ENCODE measurements at regions not wholly inside any gene's neighbourhood (a gene's known extent, or its start where the extent isn't known, plus 50 kb on each side); places are given as distances from the start of the nearest gene placed in this dataset.

DNA sequence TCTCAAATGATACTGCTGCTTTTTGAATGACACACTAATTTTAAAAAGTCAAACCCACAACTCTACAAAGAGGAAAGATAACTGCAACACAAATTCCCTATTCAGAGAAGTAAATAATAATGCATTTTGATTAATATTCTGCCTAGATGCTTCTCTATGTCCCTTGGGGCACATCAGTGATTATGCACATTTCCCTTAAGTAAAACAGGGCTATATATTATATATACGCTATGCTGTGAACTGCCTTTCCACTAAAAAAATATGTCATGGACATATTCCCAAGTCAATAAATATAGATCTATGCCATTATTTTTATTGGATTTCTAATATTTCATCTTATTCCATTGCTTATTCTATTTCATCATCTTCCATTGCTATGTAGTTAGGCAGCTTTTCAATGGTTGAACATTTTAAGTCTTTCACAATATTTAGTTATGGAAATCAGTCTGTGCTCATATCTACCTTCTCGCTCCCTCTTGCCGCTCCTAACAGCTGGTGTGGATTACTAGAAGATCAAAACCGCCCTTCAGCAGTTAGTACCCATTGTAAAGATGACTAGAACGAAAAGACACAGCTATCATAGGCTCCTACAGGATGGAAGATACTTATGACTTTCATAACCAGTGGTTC is 468.2 kb upstream of the GOT2 start:
- FAIRE-seq (no peak), DNase-seq (ENCODE audit: insufficient read length) (no peak)
- TF ChIP-seq POLR2AphosphoS5 (IDR thresholded peaks at IDR 0.05; ENCODE audit: low read depth, low read length) (no peak), TAF1 (IDR thresholded peaks at IDR 0.05; ENCODE audit: borderline replicate concordance, low read depth, low read length) (no peak), POLR2A (IDR thresholded peaks at IDR 0.05; ENCODE audit: low read depth, low read length) (no peak)

DNA sequence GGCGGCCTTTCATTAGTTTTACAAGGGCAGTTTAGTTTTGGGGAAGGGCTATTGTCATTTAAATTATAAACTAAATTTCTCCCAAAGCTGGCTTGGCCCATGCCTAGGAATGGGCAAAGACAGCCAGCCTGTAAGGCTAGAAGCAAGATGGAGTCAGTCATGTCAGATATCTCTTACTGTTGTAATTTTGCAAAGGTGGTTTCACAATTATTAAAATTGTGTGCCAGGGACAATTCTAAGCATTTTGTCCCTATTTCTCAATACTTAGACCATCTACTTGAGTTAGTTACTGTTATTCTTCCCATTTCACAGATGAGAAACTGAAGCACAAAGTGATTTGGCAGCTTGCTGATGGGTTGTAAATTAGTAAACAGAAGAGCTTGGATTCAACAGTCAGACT is 467.7 kb upstream of the GOT2 start:
- DNase-seq (ENCODE audit: insufficient read length) (no peak), FAIRE-seq (no peak)
- TF ChIP-seq TAF1 (IDR thresholded peaks at IDR 0.05; ENCODE audit: borderline replicate concordance, low read depth, low read length) (no peak), POLR2AphosphoS5 (IDR thresholded peaks at IDR 0.05; ENCODE audit: low read depth, low read length) (no peak), POLR2A (IDR thresholded peaks at IDR 0.05; ENCODE audit: low read depth, low read length) (no peak)

GRCh38 chr16:59201160-59201559 is 467.0 kb upstream of the GOT2 start:
- no peak for DNase-seq (ENCODE audit: insufficient read length)
- TF ChIP-seq POLR2A (IDR thresholded peaks at IDR 0.05; ENCODE audit: low read depth, low read length) (no peak), POLR2AphosphoS5 (IDR thresholded peaks at IDR 0.05; ENCODE audit: low read depth, low read length) (no peak), TAF1 (IDR thresholded peaks at IDR 0.05; ENCODE audit: borderline replicate concordance, low read depth, low read length) (no peak)
- no peak for FAIRE-seq

- no peak for TF ChIP-seq TAF1 (IDR thresholded peaks at IDR 0.05; ENCODE audit: borderline replicate concordance, low read depth, low read length)
- no peak for TF ChIP-seq POLR2A (IDR thresholded peaks at IDR 0.05; ENCODE audit: low read depth, low read length)
- TF ChIP-seq POLR2AphosphoS5 (IDR thresholded peaks at IDR 0.05; ENCODE audit: low read depth, low read length): no peak
- no peak for FAIRE-seq
- DNase-seq (ENCODE audit: insufficient read length): no peak
These were observed 464.4 kb upstream of the GOT2 start for GRCh38 chr16:59198487-59198886.

DNA sequence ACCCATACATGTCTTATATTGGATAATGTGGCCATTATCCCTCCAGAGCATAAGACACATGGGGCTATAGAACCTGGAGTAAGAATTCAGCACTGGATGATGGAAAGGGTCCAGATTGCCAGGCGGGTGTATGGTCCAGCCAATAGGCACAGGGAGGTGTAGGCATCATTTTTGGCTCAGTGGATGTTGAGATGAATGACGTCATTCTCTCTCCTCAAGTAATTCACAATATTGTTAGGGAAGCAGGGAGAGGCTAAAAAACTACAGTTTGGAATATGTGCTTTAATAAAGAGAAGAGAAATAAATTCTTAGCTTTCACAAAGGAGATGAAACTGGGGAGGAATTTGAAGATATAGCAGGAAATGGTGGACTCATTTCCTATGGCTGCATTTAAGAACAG is 461.1 kb upstream of the GOT2 start:
- DNase-seq (ENCODE audit: insufficient read length) (no peak), FAIRE-seq (no peak)
- TF ChIP-seq POLR2A (IDR thresholded peaks at IDR 0.05; ENCODE audit: low read depth, low read length) (no peak), POLR2AphosphoS5 (IDR thresholded peaks at IDR 0.05; ENCODE audit: low read depth, low read length) (no peak), TAF1 (IDR thresholded peaks at IDR 0.05; ENCODE audit: borderline replicate concordance, low read depth, low read length) (no peak)

- TF ChIP-seq TAF1 (IDR thresholded peaks at IDR 0.05; ENCODE audit: borderline replicate concordance, low read depth, low read length): no peak
- TF ChIP-seq POLR2A (IDR thresholded peaks at IDR 0.05; ENCODE audit: low read depth, low read length): no peak
- FAIRE-seq (no peak), DNase-seq (ENCODE audit: insufficient read length) (no peak)
These were observed 459.5 kb upstream of the GOT2 start for GRCh38 chr16:59193637-59194036.

DNA sequence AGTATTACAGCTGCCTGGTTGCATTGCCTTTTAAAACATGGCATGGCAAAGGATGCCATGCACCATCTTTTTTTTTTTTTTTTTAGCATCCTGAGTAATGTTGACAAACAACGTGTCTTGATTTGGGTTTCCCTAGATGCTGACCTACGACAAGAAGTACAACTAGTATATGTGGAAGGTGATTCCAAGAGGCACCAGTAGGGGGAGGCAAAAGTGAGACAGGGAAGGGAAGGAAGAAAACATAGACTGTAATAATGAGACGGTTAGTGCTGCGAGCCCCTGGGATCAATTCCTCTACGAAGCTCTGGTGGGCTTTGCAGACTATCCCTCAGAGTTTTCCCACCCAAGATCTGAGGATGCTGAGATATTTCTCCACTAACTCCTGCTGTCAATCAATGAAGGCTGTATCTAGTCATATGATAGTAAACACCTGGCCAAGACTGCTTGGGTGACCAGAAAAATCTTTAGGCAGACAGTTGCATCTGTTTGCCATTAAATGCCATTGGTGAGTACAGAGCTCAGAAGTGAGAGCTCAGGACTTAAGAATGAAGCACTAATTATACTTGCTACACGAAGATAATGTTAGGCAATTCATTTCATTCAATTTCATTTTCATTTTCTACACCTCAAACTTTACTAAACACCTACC is 458.6 kb upstream of the GOT2 start:
- TF ChIP-seq POLR2A (IDR thresholded peaks at IDR 0.05; ENCODE audit: low read depth, low read length): no peak
- FAIRE-seq (no peak), DNase-seq (ENCODE audit: insufficient read length) (no peak)

GRCh38 chr16:59190731-59191130 is 456.6 kb upstream of the GOT2 start:
- FAIRE-seq (no peak), DNase-seq (ENCODE audit: insufficient read length) (no peak)
- TF ChIP-seq TAF1 (IDR thresholded peaks at IDR 0.05; ENCODE audit: borderline replicate concordance, low read depth, low read length): no peak
- no peak for TF ChIP-seq POLR2AphosphoS5 (IDR thresholded peaks at IDR 0.05; ENCODE audit: low read depth, low read length)
- TF ChIP-seq POLR2A (IDR thresholded peaks at IDR 0.05; ENCODE audit: low read depth, low read length): no peak

GRCh38 chr16:59188029-59188428 is 453.9 kb upstream of the GOT2 start:
- FAIRE-seq: no peak
- DNase-seq (ENCODE audit: insufficient read length): no peak
- no peak for TF ChIP-seq POLR2A (IDR thresholded peaks at IDR 0.05; ENCODE audit: low read depth, low read length)
- no peak for TF ChIP-seq TAF1 (IDR thresholded peaks at IDR 0.05; ENCODE audit: borderline replicate concordance, low read depth, low read length)
- TF ChIP-seq POLR2AphosphoS5 (IDR thresholded peaks at IDR 0.05; ENCODE audit: low read depth, low read length): no peak

DNA sequence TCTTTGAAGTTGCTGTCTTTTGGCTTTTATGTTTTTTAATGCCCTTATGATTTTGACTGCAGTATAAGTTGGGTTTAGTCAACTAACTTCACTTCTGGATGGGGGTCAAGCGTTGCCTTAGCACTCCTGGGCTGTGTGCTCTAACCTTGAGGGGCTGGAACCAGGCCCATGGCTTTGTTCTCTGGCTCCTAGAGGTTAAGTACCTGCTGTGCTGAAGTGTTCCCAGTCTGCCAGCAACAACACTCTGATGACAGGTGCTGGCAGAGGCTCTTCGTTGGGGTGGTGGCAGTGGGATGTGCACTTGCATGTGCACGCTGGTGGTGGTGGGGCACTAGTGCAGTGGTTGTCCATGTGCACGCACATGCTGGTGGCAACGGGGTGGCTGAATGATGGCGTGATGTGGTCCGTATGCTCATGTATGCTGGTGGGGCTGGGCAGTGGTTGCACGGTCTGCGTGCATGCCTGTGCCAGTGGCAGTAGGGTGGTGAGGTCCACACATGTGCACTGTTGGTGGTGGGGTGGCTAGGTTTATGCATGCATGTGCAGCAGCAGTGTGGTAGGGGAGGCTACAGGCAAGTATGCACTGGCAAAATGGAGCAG is 447.8 kb upstream of the GOT2 start:
- no peak for DNase-seq (ENCODE audit: insufficient read length)
- FAIRE-seq: no peak
- TF ChIP-seq POLR2AphosphoS5 (IDR thresholded peaks at IDR 0.05; ENCODE audit: low read depth, low read length): no peak
- no peak for TF ChIP-seq TAF1 (IDR thresholded peaks at IDR 0.05; ENCODE audit: borderline replicate concordance, low read depth, low read length)
- TF ChIP-seq POLR2A (IDR thresholded peaks at IDR 0.05; ENCODE audit: low read depth, low read length): no peak

- DNase-seq (ENCODE audit: insufficient read length) (no peak), FAIRE-seq (no peak)
- TF ChIP-seq POLR2A (IDR thresholded peaks at IDR 0.05; ENCODE audit: low read depth, low read length) (no peak), TAF1 (IDR thresholded peaks at IDR 0.05; ENCODE audit: borderline replicate concordance, low read depth, low read length) (no peak), POLR2AphosphoS5 (IDR thresholded peaks at IDR 0.05; ENCODE audit: low read depth, low read length) (no peak)
These were observed 446.0 kb upstream of the GOT2 start for GRCh38 chr16:59180083-59180476.

DNA sequence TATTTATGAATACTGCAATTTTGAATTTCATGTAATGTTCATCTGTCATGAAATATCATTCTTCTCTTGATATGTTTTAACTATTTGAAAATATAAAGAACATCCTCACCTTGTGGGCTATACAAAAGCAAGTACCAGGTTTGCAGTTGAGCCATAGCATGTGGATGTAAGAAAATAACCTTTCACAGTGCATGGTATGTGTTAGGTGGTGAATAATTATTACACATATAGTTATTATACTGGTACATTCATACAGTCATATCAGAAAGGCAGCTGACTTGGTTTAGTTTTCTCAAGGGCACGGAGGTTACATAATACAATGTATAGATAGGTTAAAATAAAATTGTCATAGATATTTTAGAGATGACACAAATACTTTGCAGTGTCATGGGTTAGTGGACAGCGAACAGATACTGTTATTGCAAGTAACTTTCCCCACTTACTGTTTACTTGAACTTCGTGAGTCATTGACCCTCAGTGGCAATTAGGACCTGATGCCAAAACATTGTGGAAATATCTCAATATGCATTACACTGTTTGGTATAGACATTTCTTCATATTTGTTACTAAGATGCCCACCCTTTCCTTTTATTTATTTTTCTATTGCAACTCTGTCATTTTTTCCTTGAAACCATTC is 445.4 kb upstream of the GOT2 start:
- FAIRE-seq: no peak
- DNase-seq (ENCODE audit: insufficient read length): no peak
- TF ChIP-seq POLR2AphosphoS5 (IDR thresholded peaks at IDR 0.05; ENCODE audit: low read depth, low read length): no peak
- TF ChIP-seq TAF1 (IDR thresholded peaks at IDR 0.05; ENCODE audit: borderline replicate concordance, low read depth, low read length): no peak
- TF ChIP-seq POLR2A (IDR thresholded peaks at IDR 0.05; ENCODE audit: low read depth, low read length): no peak

Data from GM12892 (cell line).